ENCODE measurements at regions not wholly inside any gene's neighbourhood (a gene's known extent, or its start where the extent isn't known, plus 50 kb on each side); places are given as distances from the start of the nearest gene placed in this dataset.

GRCh38 chr4:74667438-74667837 is 126.9 kb downstream of the BTC start:
- TF ChIP-seq POLR2A (IDR thresholded peaks at IDR 0.05; ENCODE audit: extremely low read depth, insufficient read length): no peak
- no peak for TF ChIP-seq CTCF (IDR thresholded peaks at IDR 0.05; ENCODE audit: low read depth, low read length)
